CD4-positive, alpha-beta T cell treated with Interleukin-6 for 4 hours (primary cell): ENCODE measurements at regions not wholly inside any gene's neighbourhood (a gene's known extent, or its start where the extent isn't known, plus 50 kb on each side); places are given as distances from the start of the nearest gene placed in this dataset.

Experiments
- DNase-seq: peaks from one replicate; pipeline ENCODE4 v3.0.0-alpha.2; 2020; ENCODE audit warnings: mixed read lengths

DNA sequence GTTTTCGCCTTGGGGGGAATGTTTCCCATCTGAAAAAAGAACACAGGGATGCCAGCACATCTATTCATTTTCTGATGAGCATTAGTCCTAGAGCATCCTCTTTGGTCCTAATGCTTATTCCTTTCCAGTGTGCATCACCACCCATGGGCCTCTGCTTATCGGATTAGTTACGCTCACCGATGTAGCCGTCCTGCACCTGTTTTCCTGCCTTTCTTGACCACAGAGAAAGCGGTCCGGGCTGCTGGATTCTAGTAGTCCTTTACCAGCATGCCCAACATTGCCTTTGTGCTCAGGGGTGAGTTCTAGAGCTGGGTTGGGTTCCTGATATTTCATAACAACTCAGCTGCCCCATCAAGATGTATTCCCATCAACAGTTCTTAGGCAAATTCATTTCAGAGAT is 2084.5 kb upstream of the C9orf72 start:
- no peak for DNase-seq

DNA sequence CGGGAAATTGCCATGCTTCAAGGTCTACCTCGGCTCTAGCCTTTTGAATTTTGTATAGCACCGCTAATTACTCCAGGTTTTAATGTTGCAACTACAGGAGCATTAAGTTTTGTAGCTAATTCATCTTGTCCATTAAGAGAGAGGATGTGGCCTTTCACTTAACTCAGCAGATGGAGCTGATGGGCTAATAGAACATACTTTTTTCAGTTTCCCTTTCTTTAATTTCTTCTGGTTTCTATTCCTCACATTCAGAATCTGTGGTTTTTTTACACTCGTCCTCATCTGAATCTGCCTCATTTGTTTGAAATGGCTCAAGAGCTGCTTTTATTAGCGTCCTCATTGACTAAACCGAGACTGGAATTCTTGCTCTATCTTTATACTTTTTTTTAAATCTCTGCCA is 2085.7 kb upstream of the C9orf72 start:
- no peak for DNase-seq

DNA sequence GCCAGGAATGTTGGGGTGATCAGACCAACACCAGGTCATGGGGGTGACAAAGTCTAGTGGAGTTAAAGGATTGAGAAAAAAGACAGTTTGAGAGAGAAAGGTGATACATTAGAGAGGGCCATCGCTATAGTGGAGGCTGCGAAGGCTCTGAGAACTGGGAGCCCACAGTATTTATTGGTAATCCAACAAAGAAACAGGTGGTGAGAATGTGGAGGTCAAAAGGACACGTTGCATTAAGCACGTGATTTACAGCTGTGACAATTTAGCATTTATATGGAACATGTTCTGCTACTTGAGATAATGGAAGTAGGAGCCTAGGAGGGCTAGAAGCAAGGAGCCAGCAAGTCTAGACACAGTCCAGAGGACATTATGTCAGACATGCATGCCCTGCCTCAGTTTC is 2086.5 kb upstream of the C9orf72 start:
- no peak for DNase-seq

DNA sequence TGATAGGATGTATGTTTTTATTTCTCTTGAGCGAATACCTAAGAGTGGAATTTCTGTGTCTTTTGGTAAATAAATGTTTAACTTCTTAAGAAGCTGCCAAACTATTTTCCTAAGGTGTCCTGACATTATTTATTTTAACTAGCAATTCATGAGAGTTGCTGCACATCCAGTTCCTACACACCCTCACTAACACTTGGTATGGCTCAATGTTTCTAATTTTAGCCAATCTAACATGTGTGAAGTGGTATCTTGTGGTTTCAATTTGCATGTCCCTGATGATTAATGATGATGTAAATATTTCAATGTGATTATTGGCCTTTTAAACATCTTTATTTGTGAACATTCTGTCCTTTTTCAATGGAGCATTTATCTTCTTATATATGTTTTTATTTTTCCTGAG is 2095.5 kb upstream of the C9orf72 start:
- no peak for DNase-seq

DNA sequence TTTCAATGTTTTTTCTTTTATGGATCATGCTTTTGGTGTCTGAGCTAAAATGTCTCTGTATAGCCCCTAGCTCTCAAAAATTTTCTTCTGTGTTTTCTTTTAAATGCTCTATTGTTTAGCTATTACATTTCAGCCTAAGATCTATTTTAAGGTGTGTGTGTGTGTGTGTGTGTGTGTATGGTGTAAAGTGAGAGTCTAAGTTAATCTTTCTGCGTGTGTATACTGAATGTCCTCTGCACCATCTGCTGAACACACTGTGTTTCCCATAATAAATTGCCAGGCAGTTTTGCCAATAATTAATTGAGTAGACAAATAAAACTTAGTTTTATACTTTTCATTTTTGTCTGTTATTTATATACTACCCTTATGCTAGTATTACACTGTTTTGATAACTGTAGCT is 2096.3 kb upstream of the C9orf72 start:
- no peak for DNase-seq

DNA sequence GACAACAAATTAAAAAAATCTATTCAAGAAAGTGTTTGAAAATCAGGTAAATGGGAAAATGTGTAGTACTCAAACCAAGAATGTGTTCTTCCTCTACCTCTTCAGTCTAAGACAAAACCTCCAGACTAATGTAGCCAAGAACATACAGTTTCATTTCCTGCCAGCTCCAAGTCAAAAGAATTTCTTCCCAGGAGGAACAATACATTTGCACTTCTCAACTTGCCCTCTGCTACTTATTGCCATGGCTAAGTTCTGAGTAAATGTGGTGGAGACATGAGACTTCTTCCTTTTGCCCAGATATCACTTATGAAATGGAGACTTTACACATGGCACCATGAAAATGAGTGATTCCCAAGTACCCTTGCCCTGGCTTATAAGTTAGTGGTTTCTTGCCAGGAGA is 2112.2 kb upstream of the C9orf72 start:
- DNase-seq, result no peak

DNA sequence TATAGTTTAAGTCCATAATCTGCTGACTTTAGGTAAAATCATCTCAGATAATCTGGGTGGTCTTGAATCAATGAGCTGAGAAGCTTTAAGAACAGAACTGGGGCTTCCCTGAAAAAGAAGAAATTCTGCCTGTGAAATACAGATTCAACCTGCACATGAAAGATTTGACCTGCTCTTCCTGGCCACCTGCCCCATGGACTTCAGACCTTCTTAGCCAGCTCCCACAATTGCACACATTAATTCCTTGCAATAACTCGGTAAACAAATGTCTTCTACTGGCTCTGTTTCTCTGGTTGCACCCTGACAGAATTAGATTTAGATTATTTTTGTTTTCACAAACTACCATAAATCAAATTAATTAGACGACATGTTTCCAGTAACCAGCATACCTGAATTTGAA is 2117.9 kb upstream of the C9orf72 start:
- no peak for DNase-seq

DNA sequence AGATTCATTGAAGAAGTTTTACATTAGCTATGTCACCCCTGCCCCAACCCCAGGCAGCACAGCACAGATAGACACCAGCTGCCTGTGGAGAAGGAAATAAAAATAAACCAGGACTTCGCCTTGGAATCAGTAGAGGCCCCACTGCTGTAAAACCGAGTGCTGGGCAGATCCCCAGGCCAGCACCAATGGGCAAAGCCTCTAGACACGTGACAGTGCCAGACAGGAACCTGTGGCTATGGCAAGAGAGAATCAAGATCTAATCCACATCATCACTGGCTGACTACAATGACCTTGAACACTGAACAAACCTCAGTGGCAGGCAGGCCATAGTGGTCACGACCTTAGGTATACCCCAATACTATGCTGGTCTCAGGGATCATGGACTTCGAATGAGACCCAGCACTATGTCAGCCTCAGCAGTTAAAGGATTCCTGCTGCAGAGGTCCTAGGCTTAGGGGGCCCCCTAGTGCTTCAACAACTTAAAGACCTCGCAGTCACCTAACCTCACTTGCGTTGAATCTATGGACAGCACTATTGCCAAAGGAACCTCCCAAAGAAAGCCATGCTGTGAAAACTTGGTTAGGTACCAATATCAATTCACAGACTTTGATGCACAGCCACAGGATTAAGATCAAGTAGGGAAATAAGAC is 2118.6 kb upstream of the C9orf72 start:
- DNase-seq, result no peak

DNA sequence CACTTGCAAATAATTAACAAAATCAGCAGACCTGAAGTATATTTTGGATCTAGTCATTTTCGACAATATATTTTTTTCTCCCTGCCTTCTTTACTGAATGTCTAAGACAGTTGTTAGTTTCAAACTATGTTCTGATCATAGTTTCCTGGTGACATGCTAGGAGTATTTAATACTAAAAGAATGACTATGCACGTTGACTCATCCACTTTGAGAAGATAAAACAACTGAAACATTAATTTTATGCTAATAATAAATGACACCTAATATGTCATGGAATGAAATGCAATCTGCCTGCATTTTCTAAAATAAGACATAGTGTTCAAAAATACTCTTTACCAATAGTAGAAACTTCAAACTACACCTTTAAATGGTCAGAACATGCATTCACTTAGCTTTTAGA is 2123.7 kb upstream of the C9orf72 start:
- no peak for DNase-seq

DNA sequence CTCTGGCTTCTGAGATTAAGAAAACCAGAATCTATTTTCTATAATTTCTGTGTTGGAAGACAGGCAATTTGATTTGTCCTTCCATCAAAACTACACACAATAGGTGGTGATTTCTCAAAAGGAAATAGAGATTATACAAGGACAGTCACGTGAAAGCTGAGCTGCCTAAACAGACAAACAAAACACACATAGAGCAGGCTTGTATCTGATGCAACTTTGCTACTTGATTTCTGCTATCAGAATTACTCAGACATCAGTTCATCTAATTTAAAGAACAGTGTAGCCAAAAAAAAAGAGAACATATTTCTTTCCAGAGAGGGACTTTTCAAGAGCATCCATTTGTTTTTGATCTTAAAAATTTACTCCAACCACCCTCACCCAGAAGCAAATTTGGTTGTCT is 2128.3 kb upstream of the C9orf72 start:
- no peak for DNase-seq

DNA sequence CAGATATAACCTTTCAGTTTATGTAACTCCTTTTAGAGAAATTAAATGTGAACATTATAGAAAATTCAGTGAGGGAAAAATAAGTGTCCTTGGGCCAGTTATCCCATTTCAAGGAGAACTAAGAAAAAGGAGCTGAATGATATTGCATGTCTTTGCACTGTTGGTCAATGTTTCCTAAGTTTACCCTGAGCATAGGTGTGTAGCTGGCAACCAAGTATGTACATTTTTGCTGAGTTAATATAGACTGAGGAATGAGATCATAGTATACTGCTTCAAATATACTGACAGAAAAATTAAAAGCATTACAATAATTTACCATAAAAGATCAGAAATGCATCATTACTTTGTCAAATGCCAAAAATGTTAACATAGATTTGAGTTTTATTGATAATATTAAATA is 2128.7 kb upstream of the C9orf72 start:
- no peak for DNase-seq

DNA sequence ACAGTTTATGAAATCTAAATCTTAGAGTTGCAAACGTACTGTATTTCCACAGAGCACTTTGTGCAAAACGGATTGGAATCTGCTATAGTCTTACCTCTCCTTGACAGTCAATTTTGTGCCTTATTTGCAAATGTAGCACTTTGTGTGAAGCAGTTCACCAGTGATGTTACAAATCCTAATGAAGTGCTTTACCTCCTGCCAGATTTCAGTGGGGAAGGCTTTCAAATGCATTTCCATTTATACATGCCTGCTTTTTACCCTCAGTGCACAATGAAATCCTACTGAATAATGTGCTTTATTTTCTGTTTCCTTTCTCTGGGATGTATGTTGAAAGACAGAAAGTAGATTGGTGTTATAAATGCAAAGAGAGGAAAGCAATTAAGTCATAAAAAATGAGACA is 2141.6 kb upstream of the C9orf72 start:
- DNase-seq, result no peak

DNA sequence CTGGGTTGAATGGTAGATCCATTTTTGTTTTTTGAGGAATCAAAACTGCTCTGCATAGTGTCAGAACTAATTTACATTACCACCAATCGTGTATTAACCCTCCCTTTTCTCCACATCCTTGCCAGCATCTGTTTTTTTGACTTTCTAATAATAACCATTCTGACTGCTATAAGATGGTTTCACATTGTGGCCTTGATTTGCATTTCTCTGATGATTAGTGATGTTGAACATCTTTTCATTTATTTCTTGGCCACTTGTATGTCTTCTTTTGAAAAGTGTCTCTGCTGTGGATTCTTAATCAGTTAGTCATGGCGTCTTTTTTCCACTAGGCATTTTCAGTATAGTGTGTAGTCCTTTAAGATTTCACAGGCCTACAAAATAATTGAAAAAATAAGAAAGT is 2144.3 kb upstream of the C9orf72 start:
- DNase-seq, result no peak

DNA sequence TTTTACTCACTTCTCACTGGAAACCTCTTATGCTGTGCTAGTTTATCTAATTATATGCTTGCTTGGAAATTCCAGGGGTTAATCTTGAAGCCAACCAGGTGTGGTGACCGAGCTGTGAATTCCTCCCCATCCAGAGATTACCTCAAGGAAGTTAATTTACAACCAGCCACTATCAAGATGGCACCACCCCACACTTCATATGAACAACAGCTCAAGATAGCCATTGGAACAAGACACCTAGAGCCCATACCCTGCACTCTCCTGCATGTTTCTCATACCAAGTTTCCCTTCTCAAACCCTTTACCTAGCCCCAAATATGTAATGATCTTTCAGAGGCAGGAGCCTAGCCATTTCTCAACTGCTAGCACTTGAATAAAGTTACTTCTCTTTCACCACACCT is 2156.9 kb upstream of the C9orf72 start:
- no peak for DNase-seq

DNA sequence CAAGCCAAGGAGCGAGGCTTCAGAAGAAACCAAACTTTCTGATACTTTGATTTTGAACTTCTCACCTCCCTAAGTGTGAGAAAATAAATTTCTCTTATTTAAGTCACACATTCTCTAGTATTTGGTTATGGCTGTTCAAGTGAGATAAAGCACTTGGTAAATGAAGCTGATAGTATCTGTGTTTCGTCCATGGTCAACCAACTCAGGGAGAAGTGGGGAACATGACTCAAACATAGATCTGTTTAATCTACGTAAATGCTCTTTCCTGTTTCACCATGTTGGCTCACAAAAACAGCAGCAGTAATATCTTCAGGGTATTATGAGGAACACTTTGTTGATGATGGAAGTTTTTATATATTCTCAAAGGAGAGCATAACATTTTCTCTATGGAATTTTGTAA is 2167.2 kb upstream of the C9orf72 start:
- no peak for DNase-seq

DNA sequence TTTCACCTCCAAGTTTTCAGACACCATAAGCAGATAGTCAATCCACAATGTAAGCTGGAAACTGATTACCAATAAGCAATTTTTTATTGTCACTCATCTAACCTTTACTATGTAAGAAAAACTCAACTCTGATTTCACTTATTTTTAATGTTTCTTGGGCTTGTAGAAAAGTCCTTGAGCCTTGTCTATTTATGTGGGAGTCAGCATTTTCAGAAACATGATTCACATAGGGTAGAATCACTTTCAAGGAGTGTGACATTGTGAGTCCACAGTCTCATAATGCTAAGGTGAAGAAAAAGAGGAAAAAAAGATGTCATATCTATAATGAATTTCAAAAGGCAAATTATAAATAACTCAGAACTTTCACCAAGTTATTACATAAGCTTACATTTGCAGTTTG is 2167.9 kb upstream of the C9orf72 start:
- no peak for DNase-seq

DNA sequence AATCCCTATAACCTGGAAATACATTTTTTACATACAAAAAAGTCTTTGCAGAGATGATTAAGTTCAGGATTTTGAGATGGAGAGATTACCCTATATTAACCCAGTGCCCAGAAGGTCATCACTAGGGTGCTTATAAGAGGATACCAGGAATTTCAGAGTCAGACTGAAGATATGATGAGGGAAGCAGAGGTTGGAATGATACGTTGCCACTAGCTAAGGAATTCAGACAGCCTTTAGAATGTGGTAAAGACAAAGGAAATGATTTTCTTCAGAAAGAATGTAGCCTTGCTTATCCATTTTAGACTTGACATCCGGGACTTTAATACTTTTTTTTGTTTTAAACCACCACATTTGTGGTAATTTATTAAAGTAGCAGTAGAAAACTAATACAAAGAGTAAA is 2176.8 kb upstream of the C9orf72 start:
- no peak for DNase-seq

DNA sequence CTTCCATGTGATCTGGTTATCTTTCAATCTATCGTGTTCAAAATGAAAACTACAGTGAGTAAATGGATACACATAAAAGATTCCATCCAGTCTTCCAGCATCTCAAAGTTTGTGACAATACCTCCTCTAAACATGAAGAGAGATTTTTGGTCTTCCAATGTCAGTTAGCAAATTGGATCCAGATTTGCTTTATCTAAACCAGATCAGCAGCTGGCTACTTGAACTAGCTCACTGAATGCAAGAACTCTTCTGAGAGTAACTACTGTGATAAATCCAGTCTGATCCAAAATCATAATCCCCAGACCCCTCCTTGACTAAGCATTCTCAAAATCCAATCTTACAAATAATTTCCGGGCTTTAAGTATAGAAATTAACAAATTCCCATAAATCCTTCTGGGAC is 2177.9 kb upstream of the C9orf72 start:
- no peak for DNase-seq

DNA sequence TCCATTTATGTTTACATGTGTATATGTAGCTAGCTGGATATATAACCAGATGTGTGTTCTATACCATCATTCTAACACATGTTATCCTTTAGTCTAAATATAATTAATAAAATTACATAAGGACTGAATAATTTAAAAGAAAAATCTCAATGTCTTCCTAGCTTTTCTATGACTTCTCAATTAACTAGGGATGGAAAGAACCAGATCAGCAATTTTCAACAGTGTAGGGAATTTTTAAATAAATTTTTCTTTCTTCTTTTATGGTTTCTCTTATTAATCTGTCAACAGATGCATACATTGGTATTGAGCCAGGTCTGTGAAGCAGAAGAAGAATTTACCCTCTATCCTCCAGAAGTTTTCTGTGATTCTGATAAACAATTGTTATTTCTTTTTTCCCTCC is 2180.4 kb upstream of the C9orf72 start:
- no peak for DNase-seq

DNA sequence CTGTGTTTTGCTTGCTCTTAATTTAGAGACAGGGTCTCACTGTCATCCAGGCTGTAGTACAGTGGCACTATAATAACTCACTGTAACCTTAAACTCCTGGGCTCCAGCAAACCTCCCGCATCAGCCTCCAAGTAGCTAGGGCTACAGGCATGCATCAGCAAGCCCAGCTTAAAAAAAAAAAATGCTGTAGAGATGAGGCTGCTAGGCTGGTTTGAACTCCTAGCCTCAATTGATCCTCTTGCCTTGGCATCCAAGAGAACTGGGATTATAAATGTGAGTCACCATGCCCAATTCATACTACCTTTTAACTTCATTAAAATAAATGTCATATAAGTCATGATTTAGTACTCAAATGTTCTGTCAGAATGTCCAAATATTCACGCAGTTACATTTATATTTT is 2195.7 kb upstream of the C9orf72 start:
- DNase-seq, result no peak

DNA sequence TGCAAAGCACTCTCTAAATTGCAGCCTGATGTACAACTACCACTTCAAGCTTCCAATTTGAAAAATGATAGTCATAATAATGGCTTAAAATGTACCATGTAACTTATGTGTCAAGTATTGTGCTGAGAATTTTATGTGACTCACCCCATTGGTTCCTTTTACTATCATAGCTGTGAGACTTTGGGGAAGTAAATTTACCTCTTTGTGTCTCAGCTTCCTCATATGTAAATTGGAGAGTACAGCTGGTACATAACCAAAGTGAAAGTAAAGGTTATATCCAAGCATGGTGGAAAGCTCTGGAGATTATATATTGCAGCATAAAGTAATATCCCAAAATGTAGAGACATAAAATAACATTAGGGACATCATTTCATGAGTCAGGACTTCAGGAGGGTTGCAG is 2200.4 kb upstream of the C9orf72 start:
- no peak for DNase-seq

DNA sequence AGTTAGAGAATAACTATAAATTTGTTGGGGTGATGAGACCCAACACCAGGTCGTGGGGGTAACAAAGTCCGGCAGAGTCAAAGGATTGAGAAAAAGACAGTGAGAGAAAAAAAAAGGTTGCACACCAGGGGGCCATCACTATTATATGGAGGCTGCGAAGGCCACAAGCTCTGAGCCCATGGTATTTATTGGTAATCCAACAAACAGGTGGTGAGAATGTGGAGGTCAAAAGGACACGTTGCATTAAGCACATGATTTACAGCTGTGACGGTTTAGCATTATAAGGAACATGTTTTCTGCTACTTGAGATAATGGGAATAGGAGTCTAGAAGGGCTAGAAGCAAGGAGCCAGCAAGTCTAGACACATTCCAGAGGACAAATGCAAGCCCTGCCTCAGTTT is 2202.2 kb upstream of the C9orf72 start:
- DNase-seq, result no peak

DNA sequence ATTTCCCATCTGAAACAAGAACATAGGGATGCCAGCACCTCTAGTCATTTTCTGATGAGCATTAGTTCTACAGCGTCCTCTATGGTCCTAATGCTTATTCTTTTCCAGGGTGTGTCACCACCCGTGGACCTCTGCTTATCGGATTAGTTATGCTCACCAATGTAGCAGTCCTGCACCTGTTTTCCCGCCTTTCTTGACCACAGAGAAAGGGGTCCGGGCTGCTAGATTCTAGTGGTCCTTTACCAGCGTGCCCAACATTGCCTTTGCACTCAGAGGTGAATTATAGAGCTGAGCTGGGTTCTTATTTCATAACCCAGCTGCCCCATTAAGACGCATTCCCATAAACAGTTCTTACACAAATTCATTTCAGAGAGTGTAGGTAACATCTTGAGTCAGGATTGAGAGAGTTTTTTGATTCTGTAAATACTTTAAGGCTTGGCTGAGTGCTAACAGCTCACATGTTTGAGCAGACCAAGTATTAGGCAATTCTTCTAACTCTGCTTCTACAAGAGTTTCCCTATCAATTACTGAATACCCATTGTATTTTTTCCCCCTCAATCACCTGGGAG is 2205.1 kb upstream of the C9orf72 start:
- no peak for DNase-seq

DNA sequence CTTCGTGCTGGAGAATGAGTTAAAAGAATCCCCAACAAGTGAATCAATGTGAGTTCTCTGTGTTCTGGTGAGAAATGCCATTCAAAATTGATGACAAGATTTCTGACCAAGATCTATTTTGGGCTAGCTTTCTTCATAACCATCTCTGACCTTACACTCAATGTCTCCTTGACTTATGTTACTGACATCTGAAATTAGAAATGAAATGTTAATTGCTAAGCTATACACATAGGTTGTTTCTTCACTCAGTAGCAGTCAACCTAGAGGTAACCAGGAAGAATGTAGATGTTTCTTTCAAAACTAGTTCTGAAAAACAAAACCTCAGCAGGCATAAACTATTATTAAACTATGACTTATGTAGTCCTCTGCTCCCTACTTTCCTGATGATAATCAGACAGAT is 2220.7 kb upstream of the C9orf72 start:
- DNase-seq, result no peak

DNA sequence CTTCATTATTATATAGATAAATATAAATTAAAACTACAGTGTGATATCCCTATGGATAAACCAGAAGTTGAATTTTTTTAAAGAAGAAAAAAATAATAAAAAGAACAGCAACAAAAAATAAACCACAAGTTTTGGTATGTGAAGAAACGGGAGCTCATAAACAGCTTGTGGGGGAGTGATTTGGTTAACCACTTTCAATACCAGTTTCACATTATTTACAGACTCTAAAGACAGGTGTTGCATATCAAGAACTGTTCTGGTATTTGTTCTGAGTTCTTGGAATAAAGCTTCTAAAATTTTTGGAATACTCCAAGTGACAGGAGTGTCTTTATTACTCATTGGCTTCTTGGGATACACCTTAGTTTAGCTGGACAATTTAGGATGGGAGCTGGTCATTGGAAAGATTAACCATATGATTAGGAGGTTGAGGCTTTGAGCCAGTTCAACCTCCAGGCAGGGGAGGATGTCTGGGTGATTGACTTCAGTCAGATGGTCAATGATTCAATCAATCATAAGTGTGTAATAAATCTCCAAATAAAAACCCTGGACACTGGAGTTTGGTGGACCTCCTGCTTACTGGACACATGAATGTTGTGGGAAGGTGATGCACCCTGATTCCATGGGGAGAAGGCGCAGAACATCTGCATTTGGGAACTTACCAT is 2223.1 kb upstream of the C9orf72 start:
- DNase-seq, result no peak
